GM21526 (cell line): ENCODE measurements at regions not wholly inside any gene's neighbourhood (a gene's known extent, or its start where the extent isn't known, plus 50 kb on each side); places are given as distances from the start of the nearest gene placed in this dataset.
"Not testable (repeated sequence)": the region's sequence is repeated elsewhere in the genome, so short reads cannot be mapped to it uniquely, and the experiment has no call there.

Source experiments
- ATAC-seq: cut with Tn5 transposase; IDR thresholded peaks from one replicate; pipeline ENCODE4 v1.9.1; 2021; ENCODE audit warnings: moderate library complexity; ENCODE audit not compliant: unreplicated experiment, low FRiP score

DNA sequence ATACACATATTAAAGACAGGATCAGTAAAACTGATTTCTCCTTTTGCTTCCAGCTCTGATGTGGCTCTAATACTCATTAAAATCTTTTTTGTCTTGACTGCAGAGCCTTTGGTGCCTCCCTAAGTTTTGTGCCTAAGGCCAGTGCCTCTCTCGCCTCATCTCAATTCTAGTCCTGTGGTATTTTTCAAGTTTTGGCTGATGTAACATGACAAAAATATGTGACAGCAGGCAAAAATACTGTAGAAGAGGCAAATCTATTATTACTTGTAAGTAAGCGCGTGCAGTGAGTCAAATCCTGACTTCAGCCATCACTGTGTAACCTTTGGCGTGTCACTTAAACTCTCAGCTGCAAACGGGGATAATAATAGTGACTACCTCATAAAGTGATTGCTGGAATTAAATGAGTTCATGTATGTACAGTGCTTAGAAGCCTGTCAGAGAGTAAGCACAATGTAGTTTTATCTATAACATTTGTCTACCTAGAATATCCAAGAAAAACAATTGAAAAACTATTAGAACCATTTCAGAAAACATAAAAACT lies 74.0 kb downstream of the MAB21L3 start:
- no peak for ATAC-seq

- no peak for ATAC-seq
These were observed 78.3 kb downstream of the MAB21L3 start for GRCh38 chr1:116189481-116189880.

- ATAC-seq = no peak
These were observed 80.1 kb downstream of the MAB21L3 start for GRCh38 chr1:116191294-116191693.

- no peak for ATAC-seq
These were observed 82.6 kb downstream of the MAB21L3 start for GRCh38 chr1:116193768-116194167.

DNA sequence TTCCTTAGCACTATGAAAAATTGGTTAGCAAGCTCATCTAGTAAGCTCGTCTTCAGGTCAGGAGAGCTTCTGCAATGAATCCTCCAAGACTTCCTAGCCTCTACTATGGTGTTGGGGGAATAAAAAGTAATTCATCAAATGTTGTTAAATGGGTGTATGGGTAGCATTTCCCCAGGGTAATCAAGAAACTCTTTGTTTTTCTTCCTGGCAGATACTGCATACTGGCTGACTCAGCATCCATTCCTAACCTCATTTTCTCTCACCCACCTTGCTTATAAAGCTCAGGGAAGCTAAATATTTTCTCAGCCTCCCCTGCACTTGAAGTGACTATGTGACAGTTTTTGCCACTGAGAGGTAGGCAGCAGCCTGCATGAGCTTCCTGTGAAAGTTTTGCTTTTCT lies 83.4 kb downstream of the MAB21L3 start:
- no peak for ATAC-seq

DNA sequence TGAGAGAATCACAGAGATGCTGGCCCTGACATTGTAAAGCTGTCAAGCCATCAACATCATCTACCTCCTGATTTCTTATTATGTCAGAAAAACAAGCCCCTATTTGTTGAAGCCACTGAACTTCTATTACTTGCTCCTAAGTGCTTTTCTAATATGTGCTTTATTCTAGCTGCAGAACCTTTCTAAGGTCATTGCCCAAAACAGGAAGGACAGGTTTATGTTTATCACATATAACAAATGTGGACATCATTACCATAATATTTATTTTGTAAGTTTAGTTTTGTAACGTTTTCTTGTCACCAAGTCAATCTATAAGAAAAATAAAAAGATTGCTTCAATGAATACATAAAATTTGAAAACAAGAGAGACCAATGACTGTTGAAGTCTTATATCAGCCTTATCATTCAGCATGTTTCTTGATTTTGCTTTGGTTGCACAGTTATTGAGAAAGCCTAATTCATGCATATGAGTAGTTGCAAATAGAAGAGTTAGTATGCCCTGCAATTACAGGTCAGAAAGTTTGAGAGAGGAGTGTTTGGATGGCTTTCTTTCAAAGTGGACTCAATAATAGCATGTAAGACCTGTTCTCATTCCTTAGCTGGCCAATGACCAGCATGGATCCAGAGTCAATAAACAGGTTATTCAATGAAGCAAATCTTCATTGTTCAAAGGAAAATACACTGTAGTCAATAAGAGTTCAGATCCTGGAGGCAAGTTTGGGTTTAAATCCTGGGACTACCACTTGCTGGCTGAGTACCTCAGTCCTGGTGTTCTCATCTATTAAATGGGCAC lies 84.1 kb downstream of the MAB21L3 start:
- ATAC-seq = no peak

- not testable (repeated sequence) for ATAC-seq
These were observed 89.1 kb downstream of the MAB21L3 start for GRCh38 chr1:116200343-116200742.

GRCh38 chr1:116201911-116202310 lies 90.7 kb downstream of the MAB21L3 start:
- no peak for ATAC-seq

GRCh38 chr1:116203181-116203723 lies 92.1 kb downstream of the MAB21L3 start:
- no peak for ATAC-seq

- ATAC-seq = no peak
These were observed 92.7 kb downstream of the MAB21L3 start for GRCh38 chr1:116203920-116204319.

DNA sequence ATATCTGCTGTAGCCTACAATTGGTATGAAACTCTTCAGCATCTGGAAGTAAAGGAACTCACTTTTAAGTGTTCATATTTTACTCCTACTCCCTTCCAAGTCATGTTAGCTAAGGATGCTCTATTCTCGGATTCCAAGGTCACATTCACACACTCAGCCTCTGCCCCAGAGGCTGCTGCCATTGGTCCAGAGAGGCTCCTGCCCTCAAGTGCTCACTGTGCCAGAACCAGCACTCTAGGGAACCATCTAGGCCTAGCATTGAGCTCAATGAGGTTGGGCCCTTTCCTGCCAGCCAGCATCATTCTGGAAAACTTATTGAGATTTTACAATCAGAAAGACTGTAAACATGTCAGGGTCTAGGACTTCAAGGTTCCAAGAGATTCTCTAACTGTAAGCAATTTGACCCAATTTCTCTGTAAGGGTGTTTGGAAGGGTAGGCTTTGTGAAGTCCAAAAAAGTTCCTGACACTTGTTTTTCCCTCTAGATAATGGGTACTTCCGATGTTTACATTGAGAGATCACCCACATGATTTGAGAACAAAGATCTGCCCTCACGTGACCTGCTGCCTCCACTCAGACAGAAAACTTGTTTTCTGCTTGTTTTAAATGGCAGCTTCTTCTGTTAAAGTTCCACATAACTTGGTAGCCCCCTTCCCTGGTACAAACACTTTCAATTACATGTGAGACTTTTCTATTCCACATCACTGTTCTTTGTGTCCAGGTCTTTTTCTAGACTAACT lies 94.9 kb downstream of the MAB21L3 start:
- no peak for ATAC-seq

DNA sequence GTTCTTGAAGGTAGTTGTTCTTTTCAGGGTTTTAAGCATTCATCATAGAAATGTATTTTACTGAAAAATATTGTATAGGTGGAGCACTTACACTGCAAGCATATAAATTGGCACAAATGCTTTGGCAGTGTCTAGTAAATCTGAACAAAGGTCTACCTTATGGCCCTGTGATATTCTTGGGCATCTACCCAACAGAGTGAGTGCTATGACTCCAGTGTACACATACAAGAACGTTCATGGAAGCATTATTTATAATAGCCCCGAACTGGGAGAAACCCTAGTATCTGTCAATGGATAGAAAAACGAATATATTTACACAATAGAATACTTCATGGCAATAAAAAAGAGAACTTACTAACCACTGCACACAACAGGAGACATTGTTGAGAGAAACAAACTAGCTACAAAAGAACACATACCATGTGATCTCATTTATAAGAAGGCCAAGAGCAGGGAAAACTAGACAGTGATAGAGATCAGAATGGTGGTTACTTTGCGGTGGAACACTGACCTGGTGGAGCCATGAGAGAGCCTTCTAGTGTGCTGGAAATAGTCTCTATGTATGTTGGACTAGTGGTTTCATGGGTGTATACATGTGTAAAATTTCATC lies 96.0 kb downstream of the MAB21L3 start:
- no peak for ATAC-seq

GRCh38 chr1:116208136-116208535 lies 96.9 kb downstream of the MAB21L3 start:
- no peak for ATAC-seq

- ATAC-seq = no peak
These were observed 100.1 kb downstream of the MAB21L3 start for GRCh38 chr1:116211294-116211693.

DNA sequence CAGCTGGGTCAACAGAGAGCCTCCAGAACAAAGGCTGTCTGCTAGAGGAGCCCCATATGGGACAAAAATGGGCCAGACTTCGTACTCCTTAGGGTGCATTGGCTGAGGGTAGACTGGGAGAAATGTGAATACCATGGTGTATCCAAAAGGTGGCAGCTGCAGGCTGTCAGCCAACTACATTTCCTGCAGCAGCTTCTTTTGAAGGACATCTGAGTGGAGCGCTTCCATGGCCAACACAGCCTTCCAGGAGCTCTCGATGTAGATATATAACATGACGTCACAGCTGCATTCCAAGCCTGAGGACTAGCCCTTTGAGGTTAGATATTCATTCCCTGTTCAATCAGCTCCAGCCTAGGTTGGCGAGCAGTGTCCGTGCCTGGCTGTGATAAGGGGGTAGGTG lies 107.7 kb downstream of the MAB21L3 start:
- no peak for ATAC-seq

GRCh38 chr1:116219651-116220434 lies 108.6 kb downstream of the MAB21L3 start:
- ATAC-seq = no peak

GRCh38 chr1:116224111-116224510 lies 112.9 kb downstream of the MAB21L3 start:
- ATAC-seq = no peak

DNA sequence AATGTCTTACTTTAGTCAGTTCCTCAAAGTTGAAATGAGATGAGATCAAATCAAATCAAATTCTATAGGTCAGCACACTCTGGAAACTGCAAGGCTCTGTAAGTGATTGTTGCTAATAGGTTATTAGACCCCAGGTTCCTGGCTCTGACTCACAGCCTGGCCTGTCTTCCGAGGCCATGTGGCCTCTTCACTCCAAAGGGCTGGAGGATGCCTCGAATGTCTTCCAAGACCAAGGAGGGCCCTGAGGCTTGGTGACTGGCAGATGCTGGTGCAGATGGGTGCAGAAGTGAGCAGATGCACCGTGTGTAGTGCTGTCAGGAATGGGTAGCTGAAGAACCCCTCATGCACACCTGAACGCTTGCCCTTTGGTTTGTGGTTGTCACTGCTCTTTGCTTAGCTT lies 113.4 kb downstream of the MAB21L3 start:
- ATAC-seq = no peak

DNA sequence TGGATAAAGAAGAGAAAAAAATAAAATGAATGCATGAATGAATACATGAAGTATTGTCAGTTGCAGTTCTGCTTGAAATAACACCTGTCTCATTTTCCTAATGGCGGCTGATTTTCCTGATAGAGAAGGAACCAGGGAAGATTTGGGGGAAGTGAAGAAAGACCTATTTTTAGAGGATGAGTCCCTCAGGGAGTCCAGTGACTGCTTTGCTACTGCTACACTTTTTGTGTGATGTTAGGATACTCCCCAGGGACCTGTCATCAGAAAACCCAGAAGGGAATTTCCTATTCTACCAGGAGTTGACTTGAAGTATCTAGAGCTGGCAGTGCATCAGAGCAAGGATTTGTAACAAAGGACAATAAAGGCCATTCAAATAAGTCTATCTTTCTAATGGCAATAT lies 114.8 kb downstream of the MAB21L3 start:
- no peak for ATAC-seq

- no peak for ATAC-seq
These were observed 117.3 kb downstream of the MAB21L3 start for GRCh38 chr1:116228511-116228910.
